Type B pancreatic cell (in vitro differentiated cells): ENCODE measurements at regions not wholly inside any gene's neighbourhood (a gene's known extent, or its start where the extent isn't known, plus 50 kb on each side); places are given as distances from the start of the nearest gene placed in this dataset.

Experiments
- DNase-seq: peaks from one replicate; pipeline ENCODE4 v3.0.0; 2021; ENCODE audit warnings: mixed read lengths; ENCODE audit not compliant: unreplicated experiment; ENCODE audit errors: extremely low spot score
- H3K27ac Mint-ChIP-seq: 2 replicates; pipeline ENCODE4 v1.8.0; 2021; ENCODE audit warnings: mild to moderate bottlenecking, mixed read lengths
- H3K27me3 Mint-ChIP-seq: 2 replicates; pipeline ENCODE4 v1.8.0; 2021; ENCODE audit warnings: mixed read lengths
- H3K36me3 Mint-ChIP-seq: 2 replicates; pipeline ENCODE4 v1.8.0; 2021; ENCODE audit warnings: mixed read lengths
- H3K4me1 Mint-ChIP-seq: one replicate; pipeline ENCODE4 v1.8.0; 2021; ENCODE audit warnings: mixed read lengths; ENCODE audit not compliant: unreplicated experiment
- H3K4me3 Mint-ChIP-seq: 2 replicates; pipeline ENCODE4 v1.8.0; 2021; ENCODE audit warnings: mild to moderate bottlenecking, mixed read lengths
- H3K9me3 Mint-ChIP-seq: 2 replicates; pipeline ENCODE4 v1.8.0; 2021; ENCODE audit warnings: mixed read lengths
- CTCF ChIP-seq: fragments of 200-600 bp; sonication (generic); conservative IDR thresholded peaks from 2 replicates; pipeline ENCODE4 v1.5.0; 2021; ENCODE audit warnings: antibody characterized with exemption, mild to moderate bottlenecking

GRCh38 chr9:755454-756381 is 85.8 kb upstream of the DMRT1 start:
- Mint-ChIP-seq H3K27ac (peak overlapping the region; percentile 46), H3K9me3 (no peaks in the 10 kb centered on the region), H3K4me1 (peaks cover 10% of the 10 kb centered on the region), H3K4me3 (no peak overlapping the region), H3K36me3 (no peaks in the 10 kb centered on the region), H3K27me3 (no peaks in the 10 kb centered on the region)
- DNase-seq: no peak
- no peak for TF ChIP-seq CTCF

- no peak overlapping the region for H3K4me3 Mint-ChIP-seq
- peaks cover 5% of the 10 kb centered on the region for H3K4me1 Mint-ChIP-seq
- TF ChIP-seq CTCF: peak; percentile 72
- H3K9me3 Mint-ChIP-seq: no peaks in the 10 kb centered on the region
- no peaks in the 10 kb centered on the region for H3K36me3 Mint-ChIP-seq
- no peaks in the 10 kb centered on the region for H3K27me3 Mint-ChIP-seq
- H3K27ac Mint-ChIP-seq: peak overlapping the region; percentile 50
- DNase-seq: no peak
These were observed 84.1 kb upstream of the DMRT1 start for GRCh38 chr9:757246-757881.

- TF ChIP-seq CTCF: no peak
- no peak overlapping the region for H3K27ac Mint-ChIP-seq
- no peak for DNase-seq
These were observed 83.4 kb upstream of the DMRT1 start for GRCh38 chr9:758146-758545.

GRCh38 chr9:759541-759940 is 82.0 kb upstream of the DMRT1 start:
- H3K27me3 Mint-ChIP-seq: no peaks in the 10 kb centered on the region
- H3K4me1 Mint-ChIP-seq: peaks cover 5% of the 10 kb centered on the region
- H3K27ac Mint-ChIP-seq: no peak overlapping the region
- no peak overlapping the region for H3K4me3 Mint-ChIP-seq
- DNase-seq: no peak
- peaks cover 6% of the 10 kb centered on the region for H3K9me3 Mint-ChIP-seq
- TF ChIP-seq CTCF: no peak
- no peaks in the 10 kb centered on the region for H3K36me3 Mint-ChIP-seq

More at GRCh38 chr9:758146-758545, 83.4 kb upstream of the DMRT1 start:
- Mint-ChIP-seq H3K4me3 (no peak overlapping the region), H3K9me3 (no peaks in the 10 kb centered on the region), H3K36me3 (no peaks in the 10 kb centered on the region), H3K4me1 (peaks cover 5% of the 10 kb centered on the region), H3K27me3 (no peaks in the 10 kb centered on the region)

GRCh38 chr9:759983-760736 is 81.3 kb upstream of the DMRT1 start:
- Mint-ChIP-seq H3K9me3 (peaks cover 6% of the 10 kb centered on the region), H3K4me1 (peaks cover 5% of the 10 kb centered on the region), H3K27ac (no peak overlapping the region), H3K27me3 (no peaks in the 10 kb centered on the region), H3K36me3 (no peaks in the 10 kb centered on the region), H3K4me3 (no peak overlapping the region)
- TF ChIP-seq CTCF: no peak
- DNase-seq: no peak
